ENCODE measurements at regions not wholly inside any gene's neighbourhood (a gene's known extent, or its start where the extent isn't known, plus 50 kb on each side); places are given as distances from the start of the nearest gene placed in this dataset.

DNA sequence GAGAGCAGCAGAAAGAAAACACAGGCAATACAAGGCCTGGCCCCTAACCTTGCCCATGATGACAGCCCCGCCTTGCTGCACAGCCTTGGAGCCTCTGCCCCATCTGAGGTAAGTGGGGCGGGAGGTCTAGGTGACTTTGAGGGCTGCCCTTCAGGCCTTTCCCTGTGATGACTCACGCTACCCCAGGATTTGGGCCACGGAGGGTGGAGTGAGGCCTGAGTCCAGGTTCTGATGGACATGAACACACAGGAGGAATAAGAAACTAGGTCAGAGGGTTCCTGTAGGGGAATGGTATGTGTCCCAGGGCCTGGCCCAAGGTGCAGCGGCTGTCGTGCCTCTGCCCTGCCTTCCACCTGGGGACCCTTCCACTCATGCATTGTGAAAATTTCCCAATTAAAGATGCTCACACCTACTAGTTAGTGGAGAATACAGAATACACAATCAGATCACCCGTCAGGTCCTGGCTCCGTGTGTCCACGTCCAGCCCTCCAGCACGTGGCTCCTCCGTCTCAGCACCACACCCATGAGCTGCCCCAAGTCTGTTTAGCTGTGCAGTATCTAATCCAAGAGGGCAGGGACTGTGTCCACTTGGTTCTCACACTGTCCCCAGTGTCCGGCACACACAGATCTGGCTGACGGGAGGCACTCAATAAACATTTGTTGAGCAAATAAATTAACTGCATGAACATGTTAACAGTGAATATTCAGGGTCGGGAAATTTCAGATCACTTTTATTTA, 111.0 kb downstream of the CHST1 start:
- no peak for DNase-seq (ENCODE audit: low spot score)

DNA sequence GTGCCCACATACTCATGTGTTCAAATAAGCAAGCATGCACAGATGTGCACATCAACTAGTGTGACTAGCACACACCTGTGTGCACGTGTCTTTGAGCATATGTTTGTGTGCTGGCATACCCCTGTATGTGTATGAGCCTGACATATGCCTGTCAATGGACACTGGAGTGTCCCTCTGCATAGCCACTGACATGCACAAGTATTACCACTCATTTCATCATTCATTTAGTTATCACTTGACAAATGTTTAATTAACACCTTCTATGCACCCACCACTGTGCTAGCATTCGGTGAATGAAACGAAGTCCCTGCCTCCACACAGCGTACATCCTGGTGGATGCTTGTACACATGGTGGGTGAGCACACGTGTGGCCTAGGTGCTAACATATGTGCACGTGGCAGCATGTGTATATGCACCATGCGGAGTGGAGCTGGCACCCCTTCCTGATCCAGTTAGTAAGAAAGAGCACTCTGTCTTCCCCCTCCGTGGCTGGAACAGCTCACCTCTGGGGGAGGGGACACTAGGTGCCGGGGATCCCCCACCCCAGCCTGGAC, 112.0 kb downstream of the CHST1 start:
- no peak for DNase-seq (ENCODE audit: low spot score)

DNA sequence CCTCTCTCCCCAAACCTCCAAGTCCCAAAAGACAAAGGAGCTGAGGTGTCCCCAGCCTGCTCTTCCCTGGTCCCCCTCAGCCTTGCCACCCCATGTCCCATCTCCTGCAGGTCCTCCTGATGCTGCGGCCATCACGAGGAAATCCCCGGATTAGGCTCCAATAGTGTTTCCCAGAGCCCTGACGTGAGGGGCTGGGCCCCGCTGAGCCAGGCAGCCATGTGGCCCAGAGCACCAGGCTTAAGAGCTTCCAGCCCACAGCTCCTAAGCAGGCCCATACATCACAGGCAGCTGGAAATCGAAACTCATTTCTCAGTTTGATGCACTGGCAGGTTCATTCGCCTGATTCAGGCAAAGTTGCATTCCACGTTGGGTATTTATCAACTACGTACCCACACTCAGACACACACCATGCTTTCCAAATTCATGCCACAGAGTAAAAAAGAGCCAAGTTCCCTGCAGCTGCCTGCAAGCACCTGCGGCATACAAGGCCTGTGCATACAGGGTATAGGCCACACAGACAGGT, 114.2 kb downstream of the CHST1 start:
- no peak for DNase-seq (ENCODE audit: low spot score)

DNA sequence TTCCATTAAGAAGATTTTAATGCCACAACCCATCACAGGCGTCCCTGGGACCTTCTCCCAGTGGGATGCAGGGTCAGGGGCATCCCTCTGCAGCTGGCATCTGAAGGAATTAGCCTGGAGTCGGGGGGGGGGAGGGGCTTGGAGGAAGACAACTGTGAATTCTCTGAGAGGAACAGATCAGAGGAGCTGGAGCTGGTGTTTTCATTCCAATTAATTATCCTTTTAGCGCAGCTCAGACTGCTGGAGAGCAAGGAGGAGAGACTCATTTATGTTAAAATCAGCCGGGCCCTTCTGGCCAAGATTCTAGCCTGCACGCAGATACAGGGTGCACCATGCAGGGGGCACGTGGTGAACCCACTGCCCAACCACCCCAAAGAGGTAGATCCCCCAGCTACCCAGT, 116.2 kb downstream of the CHST1 start:
- DNase-seq (ENCODE audit: low spot score), result no peak

DNA sequence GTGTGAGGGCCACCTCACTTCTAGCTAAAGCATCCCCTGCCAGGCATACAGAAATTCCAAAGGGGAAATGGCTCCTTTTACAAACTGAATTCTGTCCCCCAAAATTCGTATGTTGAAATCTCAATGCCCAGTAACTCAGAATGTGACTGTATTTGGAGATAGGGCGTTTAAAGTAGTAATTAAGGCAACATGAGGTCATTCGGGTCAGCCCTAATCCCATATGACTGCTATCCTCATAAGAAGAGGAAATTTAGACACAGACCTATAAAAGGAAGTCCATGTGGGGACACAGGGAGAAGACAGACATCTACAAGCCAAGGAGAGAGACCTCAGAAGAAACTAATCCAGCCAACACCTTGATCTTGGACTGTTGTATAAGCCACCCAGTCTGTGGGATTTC, 119.1 kb downstream of the CHST1 start:
- DNase-seq (ENCODE audit: low spot score), result no peak

DNA sequence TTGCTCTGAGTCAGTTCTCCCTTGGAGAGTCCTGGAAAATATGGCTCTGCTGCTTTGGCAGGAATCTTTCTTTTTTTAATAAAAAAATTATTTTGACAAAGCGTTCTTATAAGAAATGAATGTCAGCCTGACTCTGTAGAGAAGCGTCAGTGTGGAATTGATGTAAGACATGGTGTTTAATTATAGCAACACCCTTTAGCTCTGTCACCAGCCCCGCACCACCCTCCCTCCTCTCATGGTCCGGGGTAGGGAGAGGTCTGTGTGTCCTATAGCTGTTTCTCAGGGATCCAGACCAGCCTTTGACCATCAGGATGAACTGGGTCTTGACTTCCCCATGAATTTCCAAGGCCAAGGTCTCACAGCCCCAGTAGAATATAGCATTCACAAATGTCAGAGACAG, 120.6 kb downstream of the CHST1 start:
- DNase-seq (ENCODE audit: low spot score), result no peak

DNA sequence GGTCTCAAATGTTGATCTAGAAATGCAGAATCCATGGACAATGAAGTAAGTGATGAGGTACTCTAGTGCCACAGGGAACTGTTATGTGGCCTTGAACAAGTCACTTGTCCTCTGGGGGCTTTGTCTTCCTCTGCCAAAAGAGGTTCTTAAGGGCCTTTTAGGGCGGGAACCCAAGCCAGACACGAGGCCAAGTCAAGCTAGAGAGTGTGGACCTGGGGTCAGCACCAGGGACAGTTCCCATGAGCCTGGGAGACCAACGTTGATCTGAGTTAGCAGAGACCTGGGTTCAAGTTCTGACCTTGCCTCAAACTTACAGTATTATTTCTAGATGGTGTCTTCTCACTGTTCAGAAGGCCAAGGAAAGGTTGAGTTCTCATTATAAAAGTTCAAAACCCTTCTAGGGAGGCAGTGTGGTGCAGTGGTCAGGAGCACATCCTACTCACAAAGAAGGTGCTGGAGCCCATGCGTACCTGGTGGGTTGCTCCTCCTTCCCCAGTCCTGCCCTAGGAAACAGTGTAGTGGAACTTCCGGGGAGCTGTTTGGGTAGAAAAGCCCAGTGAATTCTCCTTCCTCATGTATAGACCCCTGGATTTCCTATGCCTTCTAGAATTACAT, 121.5 kb downstream of the CHST1 start:
- DNase-seq (ENCODE audit: low spot score), result no peak

DNA sequence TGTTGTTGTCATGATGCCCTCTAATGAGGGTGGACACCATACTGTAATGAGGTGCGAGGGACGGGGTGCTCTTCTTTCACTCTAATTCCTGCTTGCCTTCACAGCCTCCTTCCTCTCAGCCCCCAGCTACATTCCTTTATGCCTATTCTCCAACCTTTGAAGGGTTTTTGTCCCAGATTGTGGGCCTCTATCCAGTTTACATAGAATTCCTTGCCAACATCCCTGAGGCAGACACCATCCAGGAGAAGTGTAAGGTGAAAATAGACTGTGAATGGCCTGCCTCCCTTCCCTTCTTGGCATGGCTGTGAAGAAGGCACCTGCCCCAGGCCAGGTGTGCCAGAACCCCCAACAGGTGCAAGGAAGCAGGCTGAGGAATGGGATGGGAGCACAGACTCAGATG, 122.3 kb downstream of the CHST1 start:
- no peak for DNase-seq (ENCODE audit: low spot score)

DNA sequence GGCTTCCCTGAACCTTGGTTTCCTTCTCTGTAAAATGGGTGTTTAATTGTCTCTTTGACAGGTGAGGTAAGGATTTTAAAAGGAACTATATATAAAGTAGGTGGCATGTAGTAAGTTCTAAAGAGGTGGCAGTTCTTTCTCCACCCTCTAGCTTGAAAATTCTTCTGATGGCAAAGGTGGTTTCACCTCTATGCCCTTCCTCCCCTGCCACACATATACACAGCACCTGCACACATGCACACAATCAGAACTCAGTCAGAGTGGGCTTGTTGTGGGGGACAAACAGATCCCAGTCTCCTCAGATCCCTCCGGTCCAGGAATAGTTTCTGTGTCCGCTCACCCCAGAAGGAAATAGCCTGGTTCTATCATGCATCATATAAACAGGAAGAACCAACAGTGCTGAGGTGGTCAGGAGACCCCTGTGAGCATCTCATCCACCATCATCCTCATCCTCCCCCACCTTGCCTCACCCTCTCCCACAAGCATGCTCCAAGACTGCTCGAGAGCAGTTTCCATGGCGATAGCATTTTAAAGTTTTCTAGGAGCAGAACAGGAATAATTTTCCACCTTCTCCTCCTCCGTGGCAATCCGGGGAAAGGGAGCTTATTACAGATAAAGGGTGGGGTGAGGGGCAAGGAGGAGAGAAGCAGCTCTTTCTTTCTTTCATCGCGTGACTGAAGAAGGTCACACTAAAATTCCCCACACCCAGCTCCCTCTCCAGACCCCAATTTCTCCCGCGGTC, 123.6 kb downstream of the CHST1 start:
- no peak for DNase-seq (ENCODE audit: low spot score)

DNA sequence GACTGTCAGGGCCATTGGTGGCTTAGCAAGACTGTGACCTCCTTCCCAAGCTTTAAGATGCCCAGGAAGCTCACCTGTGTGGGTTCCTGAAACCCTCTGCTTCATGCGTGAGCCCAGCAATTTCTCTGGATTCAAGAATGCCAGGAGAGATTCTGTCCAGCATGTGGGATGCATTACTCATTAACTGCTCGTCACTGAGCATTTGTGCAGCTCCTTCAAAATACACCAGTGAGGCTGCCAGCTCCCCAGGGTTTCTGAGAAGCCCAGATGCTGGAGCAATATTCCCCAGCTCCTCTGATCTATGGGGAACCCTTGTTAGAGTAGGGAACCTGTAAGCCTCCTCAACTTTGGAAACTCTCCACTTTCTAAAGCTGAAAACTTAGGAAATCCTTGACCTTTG, 126.5 kb downstream of the CHST1 start:
- DNase-seq (ENCODE audit: low spot score), result no peak

DNA sequence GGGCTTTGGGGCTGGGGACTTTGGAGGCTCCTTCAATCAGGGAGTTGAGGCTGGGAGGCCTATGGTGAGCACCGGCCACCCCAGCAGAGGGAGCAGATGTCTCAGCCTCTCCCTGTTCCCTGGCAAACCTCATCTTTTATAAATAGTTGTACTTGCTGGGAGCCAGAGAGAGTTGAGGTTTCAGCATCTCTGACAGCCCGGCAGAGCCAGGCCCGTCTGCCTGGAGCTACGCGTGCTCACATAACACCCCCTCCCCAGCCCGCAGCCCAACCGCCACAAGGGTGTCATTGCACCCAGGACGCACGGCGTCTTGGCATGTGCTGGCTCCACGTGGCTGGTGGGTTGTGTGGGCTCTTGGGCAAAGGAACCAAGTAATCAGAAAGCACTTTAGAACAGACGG, 127.1 kb downstream of the CHST1 start:
- DNase-seq (ENCODE audit: low spot score), result no peak

DNA sequence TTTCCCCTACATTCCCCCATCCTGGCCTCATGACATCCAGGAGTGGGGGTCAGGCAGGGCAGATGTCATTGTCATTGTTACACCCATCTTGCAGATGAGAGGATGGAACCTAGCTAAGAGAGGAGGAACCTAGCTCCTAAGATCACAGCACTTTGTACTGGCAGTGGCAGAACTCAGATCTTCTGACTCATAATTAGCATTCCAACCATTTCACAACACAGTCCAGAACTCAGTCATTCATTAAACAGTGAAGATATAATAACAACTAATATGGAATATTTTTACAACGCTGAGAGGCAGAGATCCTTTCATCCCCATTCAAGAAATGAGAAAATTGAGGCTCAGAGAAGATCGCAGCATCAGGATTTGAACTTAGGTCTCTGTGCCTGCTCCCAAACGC, 127.8 kb downstream of the CHST1 start:
- DNase-seq (ENCODE audit: low spot score), result no peak

DNA sequence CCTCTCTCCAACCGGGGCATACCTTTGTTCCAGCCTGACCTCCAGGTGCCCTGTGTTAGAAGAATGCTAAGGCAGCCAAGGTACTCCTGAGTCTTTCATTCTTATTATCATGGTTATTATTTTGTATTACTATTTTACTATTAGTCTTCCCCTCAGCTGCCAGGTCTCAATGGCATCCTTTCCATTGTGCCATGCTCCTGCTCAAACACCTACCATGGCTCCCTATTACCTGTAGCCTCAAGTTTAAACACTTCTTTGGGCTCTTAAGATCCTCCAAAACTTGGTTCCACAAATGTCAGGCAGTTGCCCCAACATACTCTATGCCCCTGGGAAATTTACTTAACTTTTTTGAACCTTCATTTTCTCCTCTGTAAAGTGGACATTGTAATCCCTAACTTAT, 130.4 kb downstream of the CHST1 start:
- DNase-seq (ENCODE audit: low spot score), result no peak

DNA sequence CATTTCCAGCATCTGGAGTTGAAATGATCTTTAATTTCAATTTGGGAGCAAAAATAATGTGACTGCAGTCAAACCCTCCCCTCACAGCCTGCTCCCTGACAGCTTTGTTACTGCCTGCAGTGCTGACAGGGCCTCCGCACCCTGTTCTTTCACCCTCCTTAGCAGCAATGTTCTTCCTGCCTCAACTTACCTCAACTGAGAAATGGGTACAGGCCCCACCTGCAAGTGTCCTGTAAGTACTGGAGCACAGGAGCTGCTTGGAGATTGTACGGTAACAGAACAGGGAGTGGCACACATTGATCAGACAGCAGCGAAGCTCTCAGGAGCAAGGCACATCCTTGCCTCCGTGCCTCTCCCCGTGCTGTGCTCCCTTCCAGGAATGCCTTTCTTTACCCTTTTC, 131.3 kb downstream of the CHST1 start:
- no peak for DNase-seq (ENCODE audit: low spot score)

DNA sequence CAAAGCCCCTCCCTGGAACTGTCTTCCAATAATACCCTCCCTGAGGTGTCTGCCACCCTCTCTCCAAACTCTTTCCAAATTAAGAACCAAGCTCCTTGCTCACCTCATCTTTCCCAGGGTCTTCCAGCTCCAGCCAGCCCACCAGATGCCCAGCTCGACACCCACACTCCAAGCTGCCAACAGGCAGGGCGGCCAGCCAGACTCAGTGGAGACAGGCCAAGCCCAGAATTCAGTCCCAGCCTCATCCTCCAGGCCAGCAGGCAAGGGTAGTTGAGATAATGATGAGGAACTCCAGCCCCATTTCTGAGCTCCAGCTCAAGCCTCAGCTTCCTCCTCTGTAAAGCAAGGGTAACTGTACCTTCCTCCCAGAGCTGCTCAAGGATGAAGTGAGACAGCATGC, 132.9 kb downstream of the CHST1 start:
- DNase-seq (ENCODE audit: low spot score), result no peak

DNA sequence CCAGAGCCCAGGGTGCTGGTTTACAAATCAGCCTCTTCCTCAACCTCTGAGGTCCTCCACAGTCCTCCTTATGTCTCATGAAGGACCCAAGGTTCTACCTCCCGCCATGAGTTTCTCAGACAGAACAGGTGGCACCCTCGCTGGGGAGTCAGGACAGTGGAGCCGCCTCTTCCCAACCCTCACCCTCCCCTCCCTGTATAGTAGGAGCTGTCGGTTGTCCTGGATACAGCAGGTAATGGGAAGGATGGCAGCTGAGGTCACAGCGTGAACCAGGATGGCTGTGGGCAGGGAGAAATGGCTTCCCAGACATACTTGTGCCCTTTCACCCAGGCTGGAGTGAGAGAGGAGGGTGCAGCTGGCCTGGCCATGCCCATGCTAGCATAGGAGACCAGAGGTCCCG, 134.6 kb downstream of the CHST1 start:
- DNase-seq (ENCODE audit: low spot score), result no peak

DNA sequence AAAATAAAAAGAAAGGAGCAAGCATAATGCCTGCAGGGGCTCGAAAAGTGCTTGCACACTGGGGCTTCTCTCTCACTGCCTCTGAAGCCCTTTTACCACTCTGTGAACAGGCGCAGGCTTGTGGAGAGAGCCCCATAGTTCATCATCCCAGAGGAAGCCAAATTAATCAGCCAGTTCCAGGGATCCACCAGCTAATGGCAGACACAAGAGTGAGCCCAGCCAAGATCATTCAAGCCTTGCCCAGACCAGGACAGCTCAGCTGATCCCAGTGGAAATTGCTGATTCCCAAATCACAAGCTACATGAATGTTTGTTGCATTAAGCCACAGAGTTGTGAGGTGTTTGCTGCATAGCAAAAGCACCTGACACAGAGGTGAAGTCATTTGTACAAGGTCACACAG, 135.3 kb downstream of the CHST1 start:
- no peak for DNase-seq (ENCODE audit: low spot score)

DNA sequence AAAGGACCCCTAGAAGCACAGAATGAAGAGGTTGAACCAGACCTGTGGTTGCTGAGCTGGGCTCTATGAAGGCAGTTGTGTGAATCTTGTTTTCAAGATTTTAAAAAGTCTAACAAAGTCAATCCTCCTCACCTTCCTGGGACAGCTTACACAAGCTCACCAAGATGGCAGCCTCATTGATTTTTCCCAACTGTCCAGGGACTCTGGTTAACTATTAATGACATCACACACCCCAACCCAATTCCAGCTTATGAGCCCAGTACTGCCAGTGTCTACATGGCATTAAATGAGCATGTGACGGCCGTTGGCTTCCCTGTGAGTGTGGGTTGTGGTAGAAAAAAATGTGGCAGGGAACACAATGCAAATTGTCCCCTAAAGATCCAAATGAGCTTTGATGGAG, 137.0 kb downstream of the CHST1 start:
- no peak for DNase-seq (ENCODE audit: low spot score)

DNA sequence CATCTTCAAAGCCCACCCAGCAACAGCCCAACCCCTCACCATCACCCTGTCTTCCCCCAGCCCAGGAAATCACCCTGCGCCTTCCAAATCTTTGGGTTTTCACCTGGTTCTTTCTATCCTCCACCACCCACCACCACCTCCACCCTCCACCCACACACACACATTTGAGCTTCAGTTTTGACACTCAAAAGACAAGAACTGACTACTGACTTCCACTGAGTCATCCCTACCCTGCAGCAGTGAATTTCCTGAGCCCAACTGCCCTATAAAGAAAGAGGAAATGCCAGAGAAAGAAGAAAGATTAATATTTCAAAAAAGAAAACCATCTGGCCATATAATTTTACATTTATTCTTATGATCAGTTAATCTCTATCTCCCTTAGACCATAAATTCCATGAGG, 137.5 kb downstream of the CHST1 start:
- no peak for DNase-seq (ENCODE audit: low spot score)

DNA sequence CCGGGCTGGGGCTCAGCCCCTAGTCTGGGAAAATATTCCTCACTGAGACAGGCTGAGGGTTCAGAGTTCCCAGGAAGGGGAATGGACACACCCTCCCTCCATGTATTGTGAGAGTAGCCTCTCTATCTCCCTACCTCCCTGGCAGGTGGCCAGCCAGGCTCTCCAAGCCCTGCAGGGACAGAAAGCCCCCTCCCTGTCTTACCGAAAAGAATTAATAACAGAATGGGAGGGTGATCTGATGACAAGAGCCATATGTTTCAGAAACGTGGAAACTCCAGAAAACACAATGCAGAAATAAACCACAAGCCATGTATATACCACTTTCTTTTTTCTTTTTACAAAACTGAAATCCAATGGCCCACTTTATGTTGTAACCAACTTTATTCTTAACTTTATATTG, 140.0 kb downstream of the CHST1 start:
- no peak for DNase-seq (ENCODE audit: low spot score)

DNA sequence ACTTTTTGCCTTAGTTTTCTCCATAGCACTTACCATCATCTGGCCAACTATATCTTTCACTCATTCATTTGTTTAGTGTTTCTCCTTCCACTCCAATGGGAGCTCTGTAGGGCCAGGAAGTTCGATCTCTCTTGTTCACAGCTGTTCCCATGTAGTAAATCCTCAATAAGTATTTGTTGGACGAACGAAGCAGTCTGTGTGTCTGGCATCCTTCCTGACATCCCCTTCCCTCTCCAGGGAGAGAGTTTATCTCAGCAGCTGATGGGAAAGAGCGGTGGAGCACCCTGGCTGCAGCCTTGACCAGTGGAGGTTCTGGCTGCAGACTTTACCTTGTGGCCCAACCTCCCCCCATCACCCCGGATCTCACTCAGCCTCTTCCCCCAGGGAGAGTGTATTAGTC, 141.7 kb downstream of the CHST1 start:
- no peak for DNase-seq (ENCODE audit: low spot score)

DNA sequence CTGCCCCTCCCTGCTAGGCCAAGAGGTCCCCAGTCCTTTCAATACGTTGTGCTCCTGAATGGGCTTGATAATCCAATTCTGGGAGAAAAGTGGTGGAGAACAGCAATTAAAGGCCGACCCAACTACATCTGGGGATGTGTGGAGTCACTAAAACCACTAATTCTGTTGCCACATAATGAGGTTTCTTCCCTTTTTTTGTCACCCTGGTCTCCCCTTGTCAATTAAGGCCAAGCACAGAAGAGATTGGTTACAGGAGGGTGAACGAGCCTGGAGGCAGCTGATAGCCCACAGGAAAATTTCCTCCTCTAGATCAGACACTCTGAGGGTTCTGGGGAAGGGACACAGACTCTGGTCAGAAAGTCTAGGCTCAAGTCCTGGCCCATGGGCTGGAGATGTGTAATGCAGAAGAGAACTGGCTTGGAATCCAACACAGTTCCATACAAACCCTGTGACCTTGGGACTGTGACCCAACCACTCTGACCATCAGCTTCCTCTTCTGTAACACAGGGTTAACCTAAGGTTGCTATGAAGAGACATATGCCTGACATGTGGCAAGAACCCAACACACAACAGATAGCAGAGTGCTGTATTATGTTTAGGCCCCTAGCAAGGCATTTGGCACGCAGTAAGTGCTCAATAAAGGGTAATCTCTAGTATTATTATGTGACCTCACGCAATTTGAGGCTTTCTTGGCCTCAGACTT, 146.4 kb downstream of the CHST1 start:
- DNase-seq (ENCODE audit: low spot score), result no peak
